WTC11 (cell line): ENCODE measurements at regions not wholly inside any gene's neighbourhood (a gene's known extent, or its start where the extent isn't known, plus 50 kb on each side); places are given as distances from the start of the nearest gene placed in this dataset.

Experiments used
- ATAC-seq: fragments of 200-7000 bp; cut with Tn5 transposase; 2 replicates; pipeline ENCODE4 v1.10.0; 2021; ENCODE audit warnings: mild to moderate bottlenecking, moderate library complexity
- CTCF ChIA-PET: fragments of 300-600 bp; sonication (Branson Sonifier 250); formaldehyde crosslinking; loops from one replicate; lab custom pipeline; 2021; ENCODE audit warnings: antibody characterized with exemption; lab: Charles Lee
- POLR2A ChIA-PET: fragments of 350-600 bp; sonication (Branson Sonifier 250); formaldehyde crosslinking; loops from one replicate; lab custom pipeline; 2021; ENCODE audit warnings: antibody characterized with exemption; lab: Charles Lee
- DNase-seq: peaks from one replicate; pipeline ENCODE4 v3.0.0; 2021; ENCODE audit warnings: low spot score
- H3K27ac Mint-ChIP-seq: 2 replicates; pipeline ENCODE4 v1.8.0; 2021; ENCODE audit warnings: mixed read lengths
- H3K27me3 Mint-ChIP-seq: 2 replicates; pipeline ENCODE4 v1.8.0; 2021; ENCODE audit warnings: low read depth, mild to moderate bottlenecking, moderate library complexity, mixed read lengths
- H3K36me3 Mint-ChIP-seq: 2 replicates; pipeline ENCODE4 v1.8.0; 2021; ENCODE audit warnings: mixed read lengths
- H3K4me1 Mint-ChIP-seq: 2 replicates; pipeline ENCODE4 v1.8.0; 2022; ENCODE audit warnings: mixed read lengths
- H3K4me3 Mint-ChIP-seq: 2 replicates; pipeline ENCODE4 v1.8.0; 2021; ENCODE audit warnings: mild to moderate bottlenecking, moderate library complexity, mixed read lengths
- H3K9me3 Mint-ChIP-seq: 2 replicates; pipeline ENCODE4 v1.8.0; 2021; ENCODE audit warnings: mixed read lengths
- CTCF ChIP-seq: fragments of 200-600 bp; IDR thresholded peaks from 2 replicates; pipeline ENCODE4 v1.8.0; 2022; ENCODE audit warnings: antibody characterized with exemption
- FOXP4 ChIP-seq: sonication (generic); formaldehyde crosslinking; IDR thresholded peaks from 2 replicates; pipeline ENCODE4 v1.8.0; 2022; ENCODE audit warnings: mild to moderate bottlenecking, missing genetic modification reagents
- GABPB1 ChIP-seq: sonication (generic); formaldehyde crosslinking; IDR thresholded peaks from 2 replicates; pipeline ENCODE4 v1.8.1; 2023; ENCODE audit warnings: mild to moderate bottlenecking, missing genetic modification reagents
- HMGXB4 ChIP-seq: sonication (generic); formaldehyde crosslinking; IDR thresholded peaks from 2 replicates; pipeline ENCODE4 v1.8.1; 2023; ENCODE audit warnings: mild to moderate bottlenecking, moderate library complexity, missing genetic modification reagents
- IRF2 ChIP-seq: sonication (generic); formaldehyde crosslinking; IDR thresholded peaks from 2 replicates; pipeline ENCODE4 v1.8.0; 2022; ENCODE audit warnings: low read depth, missing genetic modification reagents, borderline replicate concordance
- MLX ChIP-seq: sonication (generic); formaldehyde crosslinking; IDR thresholded peaks from 2 replicates; pipeline ENCODE4 v1.8.1; 2023; ENCODE audit warnings: mild to moderate bottlenecking, missing genetic modification reagents, moderate library complexity
- MXD4 ChIP-seq: fragments of 250-450 bp; sonication (Bioruptor Pico); IDR thresholded peaks from 2 replicates; pipeline ENCODE4 v1.8.0; 2021; ENCODE audit warnings: mild to moderate bottlenecking, moderate library complexity, borderline replicate concordance
- NFE2L1 ChIP-seq: sonication (generic); formaldehyde crosslinking; IDR thresholded peaks from 2 replicates; pipeline ENCODE4 v1.8.1; 2023; ENCODE audit warnings: missing genetic modification reagents
- NFYB ChIP-seq: sonication (generic); formaldehyde crosslinking; conservative IDR thresholded peaks from 2 replicates; pipeline ENCODE4 v1.8.0; 2022; ENCODE audit warnings: low read depth, missing genetic modification reagents
- ZNF219 ChIP-seq: sonication (generic); formaldehyde crosslinking; IDR thresholded peaks from 2 replicates; pipeline ENCODE4 v1.8.0; 2023; ENCODE audit warnings: missing genetic modification reagents, mild to moderate bottlenecking, borderline replicate concordance
- ZNF263 ChIP-seq: sonication (generic); formaldehyde crosslinking; IDR thresholded peaks from 2 replicates; pipeline ENCODE4 v1.8.1; 2022; ENCODE audit warnings: low read depth, mild to moderate bottlenecking, moderate library complexity, missing genetic modification reagents
- ZNF281 ChIP-seq: sonication (generic); formaldehyde crosslinking; IDR thresholded peaks from 2 replicates; pipeline ENCODE4 v1.8.0; 2023; ENCODE audit warnings: mild to moderate bottlenecking, missing genetic modification reagents
- ZNF396 ChIP-seq: fragments of 250-450 bp; sonication (Bioruptor Pico); IDR thresholded peaks from 2 replicates; pipeline ENCODE4 v1.8.0; 2021; ENCODE audit warnings: mild to moderate bottlenecking, moderate library complexity, borderline replicate concordance
- TF ChIP-seq, protein P1 (sequence below): sonication (generic); formaldehyde crosslinking; IDR thresholded peaks from 2 replicates; pipeline ENCODE4 v1.8.1; 2023; ENCODE audit warnings: mild to moderate bottlenecking, missing genetic modification reagents
- TF ChIP-seq, protein P2 (sequence below): sonication (generic); formaldehyde crosslinking; IDR thresholded peaks from 2 replicates; pipeline ENCODE4 v1.8.1; 2022; ENCODE audit warnings: low read depth, mild to moderate bottlenecking, moderate library complexity, missing genetic modification reagents, borderline replicate concordance
- TF ChIP-seq, protein P3 (sequence below): fragments of 250-450 bp; sonication (Bioruptor Pico); conservative IDR thresholded peaks from 2 replicates; pipeline ENCODE4 v1.9.0; 2021; ENCODE audit warnings: mild to moderate bottlenecking

- TF ChIP-seq NFE2L1 (CRISPR knock-in tag) = no peak
- no peak for TF ChIP-seq ZNF396 (CRISPR knock-in tag)
- TF ChIP-seq, protein P1, sequence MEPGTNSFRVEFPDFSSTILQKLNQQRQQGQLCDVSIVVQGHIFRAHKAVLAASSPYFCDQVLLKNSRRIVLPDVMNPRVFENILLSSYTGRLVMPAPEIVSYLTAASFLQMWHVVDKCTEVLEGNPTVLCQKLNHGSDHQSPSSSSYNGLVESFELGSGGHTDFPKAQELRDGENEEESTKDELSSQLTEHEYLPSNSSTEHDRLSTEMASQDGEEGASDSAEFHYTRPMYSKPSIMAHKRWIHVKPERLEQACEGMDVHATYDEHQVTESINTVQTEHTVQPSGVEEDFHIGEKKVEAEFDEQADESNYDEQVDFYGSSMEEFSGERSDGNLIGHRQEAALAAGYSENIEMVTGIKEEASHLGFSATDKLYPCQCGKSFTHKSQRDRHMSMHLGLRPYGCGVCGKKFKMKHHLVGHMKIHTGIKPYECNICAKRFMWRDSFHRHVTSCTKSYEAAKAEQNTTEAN (CRISPR knock-in tag) = no peak
- TF ChIP-seq IRF2 (CRISPR knock-in tag) = no peak
- no peak for TF ChIP-seq ZNF281 (CRISPR knock-in tag)
These were observed 182.2 kb upstream of the INHBA start (continued) for GRCh38 chr7:41885078-41885477.

DNA sequence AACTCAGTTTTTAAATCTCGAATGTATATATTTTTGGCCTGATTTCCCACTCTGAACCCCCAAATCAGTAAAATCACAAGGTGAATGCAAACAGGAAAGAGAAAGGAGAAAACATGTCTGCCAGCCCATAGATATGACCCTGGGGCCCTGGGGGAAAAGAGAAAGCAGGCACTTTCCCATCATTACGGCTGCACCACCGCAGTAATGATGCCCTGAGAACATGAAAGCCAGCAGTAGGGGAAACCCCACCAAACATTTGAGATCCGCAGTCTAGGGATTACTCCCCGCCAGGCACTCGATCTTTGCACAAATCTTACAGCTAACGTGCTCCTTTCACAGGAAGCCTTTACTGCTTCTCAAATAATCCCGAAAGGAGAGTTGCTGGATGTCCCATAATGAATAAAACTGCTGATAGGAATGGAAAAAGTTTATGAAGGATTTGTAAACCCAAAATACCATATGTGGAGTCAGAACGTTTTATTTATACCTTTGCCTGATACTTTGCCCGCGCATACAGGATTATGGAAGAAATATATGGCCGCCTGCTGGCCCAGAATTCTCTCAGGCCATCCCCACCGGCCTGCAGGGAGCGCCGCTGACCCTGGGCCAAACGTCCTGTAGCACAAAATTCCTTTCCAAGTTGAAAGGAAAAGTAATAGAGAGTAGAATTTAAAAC lies 180.0 kb upstream of the INHBA start:
- H3K27me3 Mint-ChIP-seq = no peaks in the 10 kb centered on the region
- POLR2A ChIA-PET = no interaction called here
- CTCF ChIA-PET = interaction anchor here (2.0 kb wide), 1 partner anchor 9 kb away, joined by 8 read pairs; no protein-coding TSS in a partner anchor
- peaks cover 11% of the 10 kb centered on the region; the same call in 1 of the 2 replicates for H3K9me3 Mint-ChIP-seq
- no peak for TF ChIP-seq MXD4
- TF ChIP-seq CTCF = no peak
- no peak for TF ChIP-seq FOXP4 (CRISPR knock-in tag)
- TF ChIP-seq HMGXB4 (CRISPR knock-in tag) = no peak
- TF ChIP-seq, protein P2, sequence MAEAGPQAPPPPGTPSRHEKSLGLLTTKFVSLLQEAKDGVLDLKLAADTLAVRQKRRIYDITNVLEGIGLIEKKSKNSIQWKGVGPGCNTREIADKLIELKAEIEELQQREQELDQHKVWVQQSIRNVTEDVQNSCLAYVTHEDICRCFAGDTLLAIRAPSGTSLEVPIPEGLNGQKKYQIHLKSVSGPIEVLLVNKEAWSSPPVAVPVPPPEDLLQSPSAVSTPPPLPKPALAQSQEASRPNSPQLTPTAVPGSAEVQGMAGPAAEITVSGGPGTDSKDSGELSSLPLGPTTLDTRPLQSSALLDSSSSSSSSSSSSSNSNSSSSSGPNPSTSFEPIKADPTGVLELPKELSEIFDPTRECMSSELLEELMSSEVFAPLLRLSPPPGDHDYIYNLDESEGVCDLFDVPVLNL (CRISPR knock-in tag) = no peak
- TF ChIP-seq MLX = no peak
- no peak for TF ChIP-seq IRF2 (CRISPR knock-in tag)
- no peak for TF ChIP-seq GABPB1
- TF ChIP-seq ZNF263 (CRISPR knock-in tag) = no peak
- TF ChIP-seq, protein P3, sequence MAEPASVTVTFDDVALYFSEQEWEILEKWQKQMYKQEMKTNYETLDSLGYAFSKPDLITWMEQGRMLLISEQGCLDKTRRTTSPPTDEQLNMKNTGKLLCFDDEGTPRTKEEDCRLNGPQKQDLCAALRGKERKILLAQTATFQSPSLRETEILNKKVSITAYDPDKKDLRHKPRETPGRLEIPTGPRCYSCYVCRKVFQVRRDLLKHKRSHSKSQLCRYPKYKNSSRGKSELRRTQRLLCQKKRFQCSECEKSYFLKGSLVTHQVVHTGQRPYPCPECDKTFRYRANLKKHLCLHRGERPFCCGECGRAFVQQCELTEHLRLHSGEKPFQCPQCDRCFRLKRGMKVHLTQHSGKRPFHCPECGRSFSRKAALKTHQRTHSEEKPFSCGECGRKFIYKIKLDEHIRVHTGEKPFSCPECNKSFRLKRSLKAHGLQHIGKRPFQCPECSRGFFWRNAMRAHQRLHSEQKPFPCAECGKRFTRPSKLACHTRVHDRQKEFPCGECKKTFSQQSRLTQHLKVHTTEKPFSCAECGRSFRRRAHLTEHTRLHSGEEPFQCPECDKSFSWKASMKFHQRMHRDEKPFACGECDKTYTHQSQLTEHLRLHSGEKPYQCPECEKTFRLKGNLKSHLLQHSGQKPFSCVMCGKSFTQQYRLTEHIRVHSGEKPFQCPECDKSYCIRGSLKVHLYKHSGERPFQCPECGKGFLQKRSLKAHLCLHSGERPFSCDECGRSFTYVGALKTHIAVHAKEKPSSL (CRISPR knock-in tag) = no peak
- no peak for TF ChIP-seq NFYB (CRISPR knock-in tag)
- TF ChIP-seq ZNF219 = no peak
- H3K27ac Mint-ChIP-seq = no peak overlapping the region
- ATAC-seq (no peak), DNase-seq (no peak)
- H3K4me1 Mint-ChIP-seq = peaks cover 15% of the 10 kb centered on the region
- no peak overlapping the region for H3K4me3 Mint-ChIP-seq
- H3K36me3 Mint-ChIP-seq = no peaks in the 10 kb centered on the region; the same call in 1 of the 2 replicates
